GM18907 (cell line): ENCODE measurements at regions not wholly inside any gene's neighbourhood (a gene's known extent, or its start where the extent isn't known, plus 50 kb on each side); places are given as distances from the start of the nearest gene placed in this dataset.

Experiments used
- ATAC-seq: cut with Tn5 transposase; IDR thresholded peaks from one replicate; pipeline ENCODE4 v1.9.1; 2021; ENCODE audit warnings: mild to moderate bottlenecking, moderate library complexity; ENCODE audit not compliant: unreplicated experiment

DNA sequence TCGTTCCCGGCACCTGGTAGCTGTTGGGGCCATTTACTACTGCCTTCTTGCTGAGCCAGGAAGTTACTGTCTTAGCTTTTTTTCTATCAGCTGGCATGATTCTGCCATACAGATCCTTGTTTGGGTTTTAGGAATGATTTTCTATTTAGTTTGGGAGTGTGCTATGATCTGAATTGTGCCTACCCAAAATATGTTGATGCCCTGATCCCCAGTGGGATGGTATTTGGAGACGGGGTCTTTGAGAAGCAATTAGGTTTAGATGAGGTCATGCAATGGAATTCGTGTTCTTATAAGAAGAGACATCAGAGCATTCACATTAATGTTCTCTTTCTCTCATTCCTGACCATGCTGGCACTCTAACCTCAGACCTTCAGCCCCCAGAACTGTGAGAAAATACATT, 59.4 kb upstream of the HS3ST2 start:
- no peak for ATAC-seq

DNA sequence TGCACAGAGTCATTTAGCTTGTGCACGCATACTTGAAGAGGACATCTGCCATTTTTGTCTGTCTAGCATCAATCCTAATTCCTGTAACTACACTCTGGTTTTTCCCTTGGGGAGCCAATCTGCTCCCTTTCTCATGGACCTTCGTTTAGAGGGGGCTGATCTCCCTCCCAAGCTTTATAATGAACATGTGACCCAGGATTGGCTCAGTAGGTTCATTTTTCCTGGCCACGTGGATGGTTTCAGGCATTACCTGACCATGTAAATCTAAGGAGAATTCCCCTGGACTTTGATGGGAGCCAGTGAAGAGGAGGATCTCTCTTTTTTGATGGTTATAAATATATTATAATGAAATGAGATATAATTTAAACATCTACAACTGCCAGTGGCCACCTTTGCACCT, 56.8 kb upstream of the HS3ST2 start:
- ATAC-seq, result no peak

DNA sequence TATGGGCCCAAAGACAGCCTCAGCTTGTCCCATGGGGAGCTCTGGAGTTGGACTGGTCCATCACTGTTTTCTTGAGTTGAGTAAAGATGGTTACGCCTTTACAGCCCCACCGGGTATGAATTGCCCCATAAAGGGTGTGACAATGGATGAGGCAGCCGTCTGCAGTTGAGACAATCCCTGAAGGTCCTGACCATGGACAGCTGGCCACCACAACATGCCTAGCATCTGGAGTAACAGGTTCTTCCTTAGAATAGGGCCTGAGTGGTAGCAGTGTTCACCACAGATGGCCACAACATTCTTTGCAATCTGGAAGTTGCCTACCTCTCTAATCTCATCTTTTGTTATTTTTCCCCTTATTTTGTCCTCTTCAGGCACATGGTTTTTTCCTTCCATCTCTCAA, 51.5 kb upstream of the HS3ST2 start:
- ATAC-seq, result no peak

DNA sequence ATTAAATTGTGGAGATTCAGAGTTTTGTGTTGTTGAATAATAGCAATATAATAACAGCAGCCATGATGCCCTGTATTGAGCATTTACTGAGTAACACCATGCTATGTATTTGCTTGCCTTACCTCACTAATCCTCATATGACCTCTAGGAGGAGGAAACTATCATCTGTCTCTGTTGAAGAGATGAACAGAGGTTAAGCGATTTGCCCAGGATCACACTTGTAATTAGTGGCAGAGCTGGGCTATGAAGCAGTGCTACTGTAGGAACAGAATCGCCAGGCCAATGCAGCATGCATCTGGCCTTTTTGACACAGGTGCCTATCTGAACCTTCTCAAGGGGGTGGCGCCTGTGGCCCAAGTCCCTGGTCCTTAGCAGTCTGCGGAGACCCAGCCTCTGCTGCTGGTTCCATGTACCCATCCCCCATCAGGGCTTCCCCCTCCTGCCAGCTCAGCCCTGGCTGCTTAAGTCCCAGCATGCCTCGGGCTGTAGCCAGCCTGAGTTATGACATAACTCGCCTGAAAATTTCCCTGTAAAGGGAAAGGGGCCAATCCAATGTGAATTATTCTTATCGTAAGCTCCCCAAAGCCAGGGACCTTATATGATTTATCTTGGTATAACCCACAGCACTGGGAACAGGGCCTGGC, 50.4 kb upstream of the HS3ST2 start:
- ATAC-seq, result no peak
